NCI-H510A treated with DMSO at 0.1 percent for 48 hours (cell line): ENCODE measurements at regions not wholly inside any gene's neighbourhood (a gene's known extent, or its start where the extent isn't known, plus 50 kb on each side); places are given as distances from the start of the nearest gene placed in this dataset.

Source experiments
- DNase-seq: peaks from one replicate; lab custom pipeline; 2025; lab: John Stamatoyannopoulos, UW

- no peak for DNase-seq
These were observed 211.6 kb upstream of the POU3F1 start for GRCh38 chr1:38258085-38258627.

- DNase-seq = no peak
These were observed 210.8 kb upstream of the POU3F1 start for GRCh38 chr1:38257374-38257773.

GRCh38 chr1:38256072-38256471 is 209.5 kb upstream of the POU3F1 start:
- DNase-seq = no peak

GRCh38 chr1:38253314-38253713 is 206.7 kb upstream of the POU3F1 start:
- DNase-seq = no peak

DNA sequence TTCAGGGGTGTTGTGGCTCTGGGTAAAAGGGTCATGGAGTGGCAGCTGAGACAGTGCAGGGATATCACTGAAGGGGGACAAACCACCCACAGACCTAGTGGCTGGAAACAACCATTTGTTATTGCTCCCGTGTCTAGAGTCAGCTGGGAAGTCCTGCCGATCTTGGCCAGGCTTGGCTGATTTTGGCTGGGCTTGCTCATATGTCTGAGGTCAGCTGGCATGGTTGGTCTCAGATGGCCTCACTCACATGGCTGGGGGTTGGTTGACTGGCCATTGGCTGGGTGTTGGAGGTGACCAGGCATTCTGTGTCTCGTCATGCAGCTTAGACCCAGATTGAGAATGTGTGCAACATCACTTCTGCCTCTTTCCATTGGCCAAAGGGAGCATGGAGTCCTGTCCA is 203.8 kb upstream of the POU3F1 start:
- no peak for DNase-seq

- DNase-seq = no peak
These were observed 202.4 kb upstream of the POU3F1 start for GRCh38 chr1:38249001-38249400.

- no peak for DNase-seq
These were observed 200.7 kb upstream of the POU3F1 start for GRCh38 chr1:38246955-38247952.

DNA sequence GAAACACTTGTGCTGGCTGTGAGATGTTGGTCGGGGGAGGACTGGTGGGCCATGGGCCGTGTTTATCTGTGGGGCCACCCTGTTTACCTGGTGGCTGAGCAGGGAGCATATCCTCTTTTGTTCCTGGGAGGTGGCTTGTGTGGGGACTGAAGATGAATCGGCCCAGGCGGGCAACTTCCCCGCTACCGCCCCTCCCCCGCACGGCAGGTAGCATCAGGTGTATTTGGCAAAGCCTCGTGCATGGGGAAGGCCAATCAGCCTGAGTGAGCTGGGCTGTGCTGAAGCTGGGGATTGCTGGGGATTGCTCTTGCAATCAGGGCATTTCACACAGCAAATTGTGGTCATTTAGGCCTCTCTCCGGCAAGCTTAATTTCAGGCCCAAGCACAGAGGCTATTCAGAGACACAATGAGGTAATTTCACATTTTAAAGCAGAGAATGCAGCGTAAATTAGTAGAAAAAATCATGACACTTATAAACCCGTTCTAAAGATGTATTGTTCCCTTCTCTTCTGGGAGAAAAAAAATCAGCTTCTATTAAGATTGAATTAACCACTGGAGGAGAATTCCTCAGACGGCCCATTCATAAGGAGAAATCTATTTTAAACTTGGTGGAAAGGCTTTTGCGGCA is 197.7 kb upstream of the POU3F1 start:
- peak; percentile 40 for DNase-seq

- DNase-seq = peak; percentile 52
These were observed 196.5 kb upstream of the POU3F1 start for GRCh38 chr1:38243106-38243505.

GRCh38 chr1:38242506-38242905 is 195.9 kb upstream of the POU3F1 start:
- no peak for DNase-seq

GRCh38 chr1:38241594-38242334 is 195.2 kb upstream of the POU3F1 start:
- DNase-seq = no peak

GRCh38 chr1:38240618-38241017 is 194.0 kb upstream of the POU3F1 start:
- no peak for DNase-seq

DNA sequence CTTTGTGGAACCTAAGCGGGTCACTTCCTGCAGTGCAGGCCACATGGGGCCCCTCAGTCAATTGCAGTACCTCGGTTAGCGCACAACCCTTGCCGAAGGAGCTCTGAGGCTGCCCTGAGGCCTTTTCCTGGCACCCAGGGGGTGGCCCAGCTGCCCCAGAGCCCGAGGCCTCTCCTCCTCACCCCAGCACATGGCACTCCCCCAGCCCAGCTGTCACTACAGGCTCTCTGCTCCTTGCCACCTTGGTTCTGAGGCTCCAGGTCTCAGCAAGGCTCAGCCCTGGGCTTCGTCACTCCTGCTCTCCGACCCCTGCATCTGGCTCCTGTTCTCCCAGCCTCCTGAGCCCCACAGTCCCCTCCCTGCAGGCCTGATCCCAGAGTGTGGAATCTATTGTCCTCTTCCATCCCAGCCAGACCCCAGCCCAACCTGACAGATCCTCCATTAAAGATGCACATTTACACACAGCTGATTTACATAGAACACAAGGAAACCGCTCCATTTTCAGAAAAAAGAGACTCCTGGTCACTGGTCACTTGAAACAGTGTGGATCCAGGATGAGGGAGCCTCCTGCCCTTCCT is 192.8 kb upstream of the POU3F1 start:
- no peak for DNase-seq

- no peak for DNase-seq
These were observed 191.7 kb upstream of the POU3F1 start for GRCh38 chr1:38238294-38238693.

DNA sequence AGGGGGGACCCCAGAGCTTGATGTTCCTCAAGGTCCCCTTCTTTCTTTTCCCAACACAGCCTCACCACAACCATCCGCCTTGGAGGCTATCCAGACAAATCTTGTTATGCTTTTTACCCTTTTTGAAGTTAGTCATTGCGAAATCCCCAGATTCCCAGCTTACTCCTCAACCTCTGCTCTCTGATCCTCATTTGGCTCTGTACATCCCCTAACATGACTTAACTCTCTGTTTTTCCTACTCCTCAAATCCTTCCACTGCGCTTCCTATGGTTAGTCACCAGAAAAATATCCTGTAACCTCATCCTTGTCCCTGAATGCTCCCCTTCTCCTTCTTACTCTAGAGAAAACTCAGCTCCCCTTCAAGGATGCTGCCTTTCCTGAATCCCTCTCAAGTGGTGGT is 189.1 kb upstream of the POU3F1 start:
- no peak for DNase-seq

DNA sequence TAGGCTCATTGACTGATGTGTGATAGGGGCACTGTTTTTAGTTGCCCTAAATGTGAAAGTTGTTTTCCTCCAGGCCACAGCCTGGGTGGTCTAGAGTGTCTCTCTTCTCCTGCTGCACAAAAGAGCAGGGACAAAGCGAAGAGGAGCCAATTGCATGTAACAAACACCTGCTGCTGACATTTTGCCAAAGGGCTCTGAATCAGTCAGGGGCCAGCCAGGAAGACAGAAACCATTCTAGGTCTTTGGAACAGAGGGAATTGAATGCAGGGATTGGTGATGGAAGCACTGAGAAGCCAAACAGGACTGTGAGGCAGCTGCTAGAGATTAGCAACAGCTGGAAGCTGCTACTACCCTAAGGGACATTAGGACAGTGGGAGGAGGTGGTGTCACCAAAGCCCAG is 185.3 kb upstream of the POU3F1 start:
- DNase-seq = no peak

DNA sequence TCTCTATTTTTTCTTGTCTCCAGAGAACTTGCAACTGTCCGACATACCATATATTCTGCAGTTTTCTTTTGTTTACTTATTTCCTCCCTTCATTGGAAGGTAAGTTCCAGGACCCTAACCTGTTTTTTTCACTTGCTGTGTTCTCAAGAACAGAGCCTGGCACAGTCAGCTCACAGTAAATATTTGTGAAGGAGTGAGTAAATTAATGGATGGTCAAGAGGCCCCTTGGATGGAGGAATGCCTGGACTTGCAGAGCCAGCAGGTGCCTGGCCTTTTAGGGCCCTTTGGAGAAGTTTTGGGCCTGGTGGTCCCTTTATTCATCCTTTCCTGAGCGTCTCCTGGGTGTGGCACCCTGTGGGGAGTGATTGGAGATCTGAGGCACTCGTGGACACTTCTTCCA is 182.1 kb upstream of the POU3F1 start:
- DNase-seq = no peak

DNA sequence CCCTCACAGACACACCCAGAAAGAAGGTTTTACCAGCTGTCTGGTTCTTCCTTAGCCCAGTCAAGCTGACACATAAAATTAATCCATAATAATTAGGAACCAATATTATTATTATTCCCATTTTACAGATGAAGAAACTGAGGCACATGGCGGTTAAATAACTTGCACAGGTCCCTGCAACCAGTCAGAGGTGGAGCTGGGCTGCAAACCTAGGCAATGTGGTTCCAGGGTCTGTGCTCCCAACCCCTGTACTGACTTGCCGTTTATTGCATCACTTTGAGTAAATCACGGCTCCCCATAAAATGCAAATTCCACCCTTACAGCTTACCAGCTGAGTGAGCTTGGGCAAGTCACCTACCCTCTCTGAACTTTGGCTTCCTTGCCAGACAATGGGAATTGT is 179.2 kb upstream of the POU3F1 start:
- DNase-seq = no peak

DNA sequence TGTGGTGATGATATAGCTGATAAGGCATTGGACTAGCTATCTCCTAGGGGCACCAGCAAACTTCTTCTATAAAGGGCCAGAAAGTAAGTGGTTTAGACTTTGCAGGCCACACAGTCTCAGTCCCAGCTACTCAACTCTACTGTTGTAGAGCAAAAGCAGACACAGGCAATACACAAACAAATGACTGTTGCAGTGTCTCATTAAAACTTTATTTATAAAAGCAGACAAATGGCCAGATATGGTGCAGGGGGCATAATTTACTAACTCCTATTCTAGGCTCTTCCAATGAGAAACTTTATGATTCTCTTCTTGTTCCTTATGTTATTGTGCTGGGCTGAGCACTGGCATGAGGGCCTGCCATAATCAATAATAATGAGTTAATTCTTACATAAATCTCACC is 176.8 kb upstream of the POU3F1 start:
- DNase-seq = no peak

- DNase-seq = no peak
These were observed 176.3 kb upstream of the POU3F1 start for GRCh38 chr1:38222891-38223290.

DNA sequence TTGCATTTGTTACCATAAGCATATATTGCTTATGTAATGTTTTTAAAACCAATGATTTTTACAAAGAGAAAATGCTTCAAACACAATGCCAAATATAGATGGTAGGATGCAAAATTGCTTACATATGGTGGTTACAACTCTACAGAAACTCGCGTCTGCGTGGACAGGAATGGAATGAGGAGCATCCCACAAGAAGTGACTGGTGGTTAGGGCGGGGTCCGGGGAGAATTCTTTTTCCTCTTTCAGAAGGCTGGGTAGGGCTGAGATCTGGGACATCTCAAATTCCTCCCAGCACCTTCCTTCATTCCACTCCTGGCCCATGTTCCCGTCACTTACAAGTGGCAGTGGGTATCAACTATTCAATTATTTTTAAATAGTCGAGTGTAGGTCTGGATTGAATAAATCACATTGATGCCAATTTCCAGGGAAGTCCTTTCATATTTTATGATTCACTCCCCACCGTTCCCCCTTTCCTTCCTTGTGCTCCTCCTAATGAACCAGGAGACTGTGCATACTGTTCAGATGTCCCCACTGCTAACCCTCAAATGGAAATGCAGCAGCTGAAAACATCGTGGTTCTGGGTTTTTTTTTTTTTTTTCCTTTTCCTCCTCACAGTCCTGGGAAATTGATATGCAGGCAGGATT is 174.5 kb upstream of the POU3F1 start:
- no peak for DNase-seq

- no peak for DNase-seq
These were observed 170.7 kb upstream of the POU3F1 start for GRCh38 chr1:38217316-38217715.
